Activated CD8-positive, alpha-beta memory T cell treated with anti-CD3 and anti-CD28 coated beads for 4 hours (primary cell): ENCODE measurements at regions not wholly inside any gene's neighbourhood (a gene's known extent, or its start where the extent isn't known, plus 50 kb on each side); places are given as distances from the start of the nearest gene placed in this dataset.

ENCODE experiments used
- DNase-seq, 2 donors: peaks; one replicate each; pipeline ENCODE4 v3.0.0-alpha.2; 2020; ENCODE audit warnings: low read depth in 2 of 2

GRCh38 chr6:156058356-156058755 lies 602.7 kb upstream of the NOX3 start:
- DNase-seq: no peak

GRCh38 chr6:156057869-156058268 lies 602.2 kb upstream of the NOX3 start:
- DNase-seq: no peak

GRCh38 chr6:156056085-156056484 lies 600.4 kb upstream of the NOX3 start:
- no peak for DNase-seq

GRCh38 chr6:156053626-156054025 lies 598.0 kb upstream of the NOX3 start:
- DNase-seq: no peak

GRCh38 chr6:156046841-156047449 lies 591.3 kb upstream of the NOX3 start:
- no peak for DNase-seq

GRCh38 chr6:156046268-156046665 lies 590.6 kb upstream of the NOX3 start:
- no peak for DNase-seq

- no peak for DNase-seq
Observed at GRCh38 chr6:156045401-156046267, 590.0 kb upstream of the NOX3 start.

GRCh38 chr6:156033598-156033997 lies 578.0 kb upstream of the NOX3 start:
- no peak for DNase-seq

GRCh38 chr6:156031516-156031915 lies 575.9 kb upstream of the NOX3 start:
- DNase-seq: no peak

GRCh38 chr6:156030053-156030452 lies 574.4 kb upstream of the NOX3 start:
- no peak for DNase-seq

- DNase-seq: no peak
Observed at GRCh38 chr6:156029286-156029985, 573.8 kb upstream of the NOX3 start.

GRCh38 chr6:156028335-156029131 lies 572.9 kb upstream of the NOX3 start:
- DNase-seq: no peak

- no peak for DNase-seq
Observed at GRCh38 chr6:156027248-156027626, 571.6 kb upstream of the NOX3 start.

- no peak for DNase-seq
Observed at GRCh38 chr6:156026486-156027247, 571.0 kb upstream of the NOX3 start.

GRCh38 chr6:156024339-156024738 lies 568.7 kb upstream of the NOX3 start:
- DNase-seq: no peak

GRCh38 chr6:156021746-156022396 lies 566.2 kb upstream of the NOX3 start:
- DNase-seq: no peak

- no peak for DNase-seq
Observed at GRCh38 chr6:156017838-156018237, 562.2 kb upstream of the NOX3 start.

- no peak for DNase-seq
Observed at GRCh38 chr6:156016186-156016976, 560.7 kb upstream of the NOX3 start.

- no peak for DNase-seq
Observed at GRCh38 chr6:156013155-156013554, 557.5 kb upstream of the NOX3 start.

- DNase-seq: no peak
Observed at GRCh38 chr6:156009656-156010055, 554.0 kb upstream of the NOX3 start.
